COR-L47 (cell line): ENCODE measurements at regions not wholly inside any gene's neighbourhood (a gene's known extent, or its start where the extent isn't known, plus 50 kb on each side); places are given as distances from the start of the nearest gene placed in this dataset.
A peak's percentile ranks its signal among the peaks of the same experiment; 100 is the strongest.
"Not testable (repeated sequence)": the region's sequence is repeated elsewhere in the genome, so short reads cannot be mapped to it uniquely, and the experiment has no call there.

ENCODE experiments used
- DNase-seq: peaks from one replicate; lab custom pipeline; 2025; lab: John Stamatoyannopoulos, UW

DNA sequence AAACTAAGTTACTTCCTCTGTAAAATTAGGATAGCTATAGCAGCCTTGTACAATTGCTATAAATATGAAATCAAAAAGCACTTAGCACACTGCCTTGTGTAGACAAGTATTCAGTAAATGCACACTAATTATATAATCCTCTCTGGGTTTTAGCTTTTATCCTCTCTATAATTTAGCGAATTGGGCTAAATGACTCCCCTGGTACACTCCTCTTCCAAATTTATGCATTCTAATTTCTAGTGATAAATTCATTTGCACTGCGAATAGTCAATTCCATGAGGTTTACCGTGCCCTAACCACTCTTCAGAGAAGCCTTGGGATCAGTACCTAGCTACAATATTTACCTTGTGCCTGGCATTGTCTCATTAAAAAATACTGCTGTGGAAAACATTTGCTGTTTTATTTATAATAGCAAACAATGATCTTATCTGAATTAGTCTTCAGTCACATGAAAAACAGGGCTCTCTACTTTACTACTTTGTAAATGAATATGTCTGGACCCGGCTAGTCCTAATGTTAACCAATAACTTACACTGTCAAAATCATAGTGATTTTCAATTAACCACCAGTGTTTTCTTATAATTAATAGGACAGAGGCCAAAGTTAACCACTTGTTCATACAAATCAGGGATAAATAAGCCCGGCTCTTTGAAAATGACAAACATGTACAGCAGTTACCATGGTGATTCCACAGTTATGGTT, 577.9 kb downstream of the IPMK start:
- no peak for DNase-seq

DNA sequence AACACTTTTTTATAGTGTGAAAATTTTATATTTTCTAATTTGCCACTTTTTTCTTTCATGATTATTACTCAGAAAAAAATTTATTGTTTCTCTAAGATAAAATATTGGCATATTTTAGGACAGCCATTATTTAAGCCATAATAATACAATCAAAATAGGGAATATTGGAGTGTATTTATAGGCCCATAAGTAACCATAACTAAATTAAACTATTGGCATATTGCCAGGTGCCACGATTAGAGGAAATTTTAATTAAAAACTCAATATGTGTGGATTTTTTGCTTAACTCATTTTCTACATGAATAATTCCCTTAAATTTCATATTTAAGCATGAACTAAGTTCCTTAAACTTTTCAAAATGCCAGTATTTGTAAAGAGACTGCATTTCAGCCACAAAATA, 587.8 kb downstream of the IPMK start:
- no peak for DNase-seq

DNA sequence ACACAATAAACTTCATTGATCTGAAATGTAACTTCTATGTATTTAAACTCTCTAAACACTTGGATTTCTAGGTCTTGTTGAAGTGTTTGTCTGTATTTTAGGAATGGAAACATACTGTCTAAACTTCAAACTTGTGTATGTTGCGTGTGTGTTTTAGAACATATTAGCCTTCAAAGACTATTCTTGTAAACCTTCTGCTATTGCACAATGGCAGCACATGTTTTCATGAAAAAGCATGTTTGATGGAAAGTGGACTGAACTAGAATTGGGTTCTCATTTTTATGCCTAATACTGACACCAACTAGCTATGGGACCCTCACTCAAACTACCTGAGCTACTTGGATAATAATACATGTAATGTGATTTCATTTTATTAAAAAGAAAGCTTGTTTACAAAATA, 592.6 kb downstream of the IPMK start:
- DNase-seq: no peak

DNA sequence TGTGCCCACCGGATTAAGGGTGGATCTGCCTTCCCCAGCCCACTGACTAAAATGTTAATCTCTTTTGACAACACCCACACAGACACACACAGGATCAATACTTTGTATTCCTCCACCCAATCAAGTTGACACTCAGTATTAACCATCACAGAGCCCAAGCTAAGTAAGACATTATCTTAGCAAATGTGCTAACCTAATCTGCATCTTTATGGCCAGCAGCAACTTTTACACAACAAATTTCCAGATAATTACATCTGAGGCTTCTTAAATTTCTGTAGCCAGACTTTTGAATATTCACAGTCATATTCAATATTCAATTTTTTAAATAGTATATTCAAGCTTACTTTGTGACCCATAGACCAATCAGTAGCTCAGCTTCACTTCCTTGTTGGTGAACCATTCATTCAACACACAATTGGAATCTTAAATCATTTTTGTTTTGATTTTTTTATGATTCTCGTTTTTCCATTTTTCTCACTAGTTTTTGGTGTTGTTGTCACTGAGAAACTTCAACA, 594.2 kb downstream of the IPMK start:
- DNase-seq: no peak

DNA sequence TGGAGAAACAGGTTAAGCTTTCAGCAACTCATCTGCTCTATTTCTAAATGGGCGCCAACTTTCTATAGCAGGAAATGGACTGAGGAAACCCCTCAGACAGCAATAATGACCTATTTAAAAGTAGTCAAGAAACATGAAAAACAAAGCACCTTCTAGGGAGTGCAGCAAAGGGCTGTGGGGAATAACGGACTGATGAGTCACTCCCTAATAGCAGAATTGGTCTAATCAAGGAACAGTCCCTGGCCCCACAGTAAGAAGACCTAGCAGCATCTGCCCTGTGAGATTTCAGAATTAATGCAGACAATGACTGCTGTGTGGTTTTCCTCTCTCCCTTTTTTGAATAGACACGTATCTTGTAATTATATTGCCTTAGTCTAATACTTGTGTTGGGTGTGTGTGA, 602.9 kb downstream of the IPMK start:
- DNase-seq: no peak

DNA sequence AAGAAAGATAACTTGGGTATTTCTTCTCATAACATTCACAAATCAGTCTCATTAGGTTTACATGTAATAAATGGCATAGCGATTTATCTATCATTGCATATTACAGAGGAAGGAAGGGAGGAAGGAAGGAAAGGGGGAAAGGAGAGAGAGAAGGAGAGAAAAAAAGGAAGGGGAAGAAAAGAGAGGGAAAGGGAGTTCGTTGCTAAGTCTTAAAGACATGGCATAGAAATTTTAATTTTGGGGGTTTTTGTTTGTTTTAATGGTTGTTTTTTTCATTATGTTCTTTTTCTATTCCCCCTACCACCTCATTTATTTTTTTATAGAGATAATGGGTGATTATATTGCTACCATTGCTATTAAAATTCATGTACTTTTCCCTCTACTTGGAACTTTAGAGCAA, 604.3 kb downstream of the IPMK start:
- no peak for DNase-seq

DNA sequence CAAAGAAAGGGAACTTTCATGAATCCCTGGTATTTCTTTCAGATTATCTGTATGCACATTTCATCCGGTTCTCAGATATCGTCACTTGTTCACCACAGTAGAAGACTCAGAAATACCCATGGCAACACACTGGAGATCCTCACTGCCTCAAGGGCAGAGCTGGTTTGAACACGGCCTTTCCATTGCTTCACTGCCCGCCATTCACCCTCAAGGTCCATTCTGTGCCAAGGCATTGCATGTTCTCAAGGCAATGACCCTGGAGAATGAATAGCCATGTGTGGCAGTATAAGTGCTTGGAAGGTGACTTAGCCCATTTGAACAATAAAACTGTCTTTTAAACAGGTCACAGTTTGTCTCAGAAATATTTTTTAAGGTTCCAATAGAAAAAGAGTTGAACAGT, 606.5 kb downstream of the IPMK start:
- no peak for DNase-seq

DNA sequence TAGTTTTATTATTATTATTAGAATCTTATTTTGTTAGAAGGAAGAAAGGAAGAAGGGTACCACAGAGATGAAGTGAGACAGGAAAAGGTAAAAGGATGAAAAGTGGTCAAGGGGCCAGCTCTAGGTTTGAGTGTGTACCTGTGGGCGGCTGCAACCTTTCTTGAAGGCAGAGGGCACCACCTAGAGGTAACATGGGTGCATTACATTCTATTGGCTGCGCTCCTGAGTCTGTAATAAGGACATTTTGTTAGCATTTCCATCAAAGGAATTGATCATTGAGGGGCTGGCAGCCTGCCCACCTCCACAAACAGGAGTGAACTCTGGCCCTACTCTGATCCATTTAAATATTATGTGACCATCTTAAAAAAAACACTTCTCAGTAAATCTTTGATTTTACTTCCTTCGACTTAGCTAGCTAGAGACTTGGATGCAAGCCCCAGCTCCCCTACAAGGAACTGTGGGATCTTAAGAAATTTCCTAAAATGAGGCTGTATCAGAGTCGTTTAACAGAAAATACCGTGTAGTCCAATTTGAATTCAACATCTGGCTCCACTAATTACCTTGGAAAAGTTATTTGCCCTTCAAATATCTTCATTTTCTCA, 610.4 kb downstream of the IPMK start:
- DNase-seq: peak; percentile 52

DNA sequence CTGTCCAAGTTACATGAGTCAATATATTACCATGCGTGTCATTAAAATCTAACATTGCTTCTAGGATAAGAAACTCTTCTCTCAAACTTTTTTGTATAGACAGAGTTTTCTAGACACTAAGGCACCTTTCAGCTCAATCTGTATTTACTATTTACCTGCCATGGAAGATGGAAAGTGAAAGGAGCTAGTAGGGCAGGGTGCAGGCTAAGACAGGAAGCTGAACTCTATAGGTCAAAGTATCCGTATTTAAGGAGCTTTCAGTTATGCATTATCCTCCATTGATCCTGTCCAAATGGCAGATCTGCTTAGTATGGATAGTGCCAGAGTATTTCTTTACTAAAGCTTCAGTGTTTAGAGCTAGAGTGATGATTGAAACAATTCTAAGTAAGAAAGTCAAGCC, 612.8 kb downstream of the IPMK start:
- no peak for DNase-seq

DNA sequence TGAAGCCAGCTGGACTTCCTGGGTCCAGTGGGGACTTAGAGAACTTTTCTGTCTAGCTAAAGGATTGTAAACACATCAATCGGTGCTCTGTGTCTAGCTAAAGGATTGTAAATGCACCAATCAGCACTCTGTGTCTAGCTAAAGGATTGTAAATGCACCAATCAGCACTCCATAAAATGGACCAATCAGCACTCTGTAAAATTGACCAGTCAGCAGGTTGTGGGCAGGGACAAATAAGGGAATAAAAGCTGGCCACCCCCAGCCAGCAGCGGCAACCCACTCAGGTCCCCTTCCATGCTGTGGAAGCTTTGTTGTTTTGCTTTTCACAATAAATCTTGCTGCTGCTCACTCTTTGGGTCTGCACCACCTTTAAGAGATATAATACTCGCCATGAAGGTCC, 622.6 kb downstream of the IPMK start:
- DNase-seq: not testable (repeated sequence)

DNA sequence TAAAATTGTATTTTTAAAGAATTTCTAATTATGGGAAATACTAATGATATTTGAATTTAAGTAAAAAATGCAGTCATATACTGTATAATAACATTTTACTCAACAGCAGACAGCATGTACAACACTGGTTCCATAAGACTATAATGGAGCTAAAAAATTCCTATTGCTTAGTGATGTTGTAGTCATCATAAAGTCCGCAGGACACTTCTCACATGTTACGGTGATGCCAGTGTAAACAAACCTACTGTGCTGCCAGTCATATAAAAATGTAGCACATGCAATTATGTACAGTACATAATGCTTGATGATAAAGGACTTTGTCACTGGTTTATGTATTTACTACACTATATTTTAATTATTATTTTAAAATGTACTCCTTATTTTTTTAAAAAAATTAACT, 629.3 kb downstream of the IPMK start:
- peak; percentile 7 for DNase-seq

DNA sequence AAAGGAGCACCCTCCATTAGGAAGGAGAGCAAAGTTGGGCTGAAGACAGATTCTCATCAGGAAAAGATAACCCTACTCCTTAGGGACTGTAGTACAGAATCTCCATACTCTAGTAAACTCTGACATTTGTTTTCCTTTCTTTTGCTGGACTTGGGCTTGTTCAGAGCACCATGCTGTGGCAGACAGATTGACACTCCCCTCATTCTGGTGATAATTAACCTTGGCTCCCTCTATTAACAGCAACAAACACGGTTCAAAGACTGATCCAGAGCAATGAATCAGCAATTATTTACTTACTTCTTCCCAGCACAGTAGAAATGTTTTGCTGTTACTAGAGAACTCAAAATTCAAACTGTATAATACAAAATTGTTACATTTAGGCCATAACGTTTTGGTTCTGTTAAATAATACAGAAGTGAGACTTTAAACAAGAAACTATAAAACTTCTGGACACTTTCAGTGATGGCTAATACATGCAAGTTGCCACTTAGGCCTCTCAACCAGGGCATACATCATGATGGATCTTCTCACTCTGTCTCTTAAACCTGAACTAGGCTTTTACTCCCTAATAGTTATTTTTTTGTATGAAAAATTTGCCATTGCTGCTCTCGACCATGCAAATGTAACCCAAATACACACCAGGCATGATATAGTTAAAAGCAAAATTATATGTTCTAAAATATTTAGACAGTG, 639.0 kb downstream of the IPMK start:
- peak; percentile 44 for DNase-seq

DNA sequence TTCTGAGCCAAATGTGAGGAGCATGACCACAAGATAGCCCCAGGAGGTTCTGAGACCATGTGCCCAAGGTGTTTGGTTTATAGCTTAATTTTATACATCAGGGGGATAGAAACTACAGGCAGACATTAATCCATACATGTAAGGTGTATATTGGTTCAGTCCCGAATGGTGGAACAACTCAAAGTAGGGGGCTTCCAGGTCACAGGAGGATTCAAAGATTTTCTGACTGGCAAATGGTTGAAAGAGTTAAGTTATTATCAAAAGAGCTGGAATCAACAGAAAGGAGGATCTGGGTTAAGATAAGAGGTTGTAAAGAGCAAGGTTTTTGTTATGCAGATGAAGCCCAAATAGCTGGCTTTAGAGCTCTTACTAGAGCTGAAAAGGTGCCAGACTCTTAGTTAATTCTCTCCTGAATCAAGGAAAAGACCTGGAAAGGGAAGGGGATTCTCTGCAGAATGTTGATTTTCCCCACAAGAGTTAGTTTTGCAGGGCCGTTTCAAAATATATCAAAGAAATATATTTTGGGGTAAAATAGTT, 640.0 kb downstream of the IPMK start:
- no peak for DNase-seq

DNA sequence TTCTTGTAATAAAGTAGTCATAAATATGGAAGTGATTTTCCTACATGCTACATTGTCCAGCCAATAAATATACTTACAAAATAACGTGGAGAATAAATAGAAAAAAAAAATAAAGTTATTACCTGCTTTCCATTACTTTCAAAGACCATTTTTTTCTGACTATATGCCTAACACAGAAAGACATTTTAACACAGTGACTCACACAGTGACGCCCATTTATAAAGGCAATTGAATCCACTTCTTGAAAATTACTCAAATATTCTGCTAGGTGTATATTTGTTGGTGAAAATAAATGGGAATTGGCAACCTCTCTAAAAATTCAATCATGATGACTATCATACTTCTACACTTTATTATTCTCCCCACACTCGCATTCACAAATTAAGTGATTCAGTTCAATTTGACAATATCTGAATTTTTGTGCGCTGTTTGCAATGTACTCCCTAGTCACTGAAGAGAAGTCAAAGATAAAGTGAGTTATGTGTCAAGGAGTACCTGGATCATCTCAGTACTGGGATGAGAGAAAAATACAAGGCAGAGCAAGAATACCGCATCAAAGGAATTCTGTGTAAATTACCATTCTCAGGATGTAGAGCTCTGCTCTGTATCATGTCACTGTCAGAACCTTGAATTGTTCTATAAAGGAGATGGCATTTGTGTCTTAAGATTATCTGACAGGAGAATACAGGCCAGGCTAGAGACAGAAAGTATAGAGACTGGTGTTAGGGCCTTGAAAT, 642.7 kb downstream of the IPMK start:
- DNase-seq: no peak

DNA sequence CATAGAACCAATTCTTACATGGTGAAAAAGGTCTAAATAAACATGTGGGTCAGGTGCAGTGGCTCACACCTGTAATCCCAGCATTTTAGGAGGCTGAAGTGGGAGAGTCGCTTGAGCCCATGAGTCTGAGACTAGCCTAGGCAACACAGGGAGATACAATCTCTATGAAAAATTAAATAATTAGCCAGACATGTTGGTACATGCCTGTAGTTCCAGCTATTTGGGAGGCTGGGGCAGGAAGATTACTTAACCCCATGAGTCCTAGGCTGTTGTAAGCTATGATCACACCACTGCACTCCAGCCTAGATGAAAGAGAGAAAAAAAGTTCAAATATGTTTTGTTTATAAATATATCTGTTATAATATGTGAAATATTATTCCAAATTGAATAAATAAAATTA, 643.6 kb downstream of the IPMK start:
- DNase-seq: no peak

DNA sequence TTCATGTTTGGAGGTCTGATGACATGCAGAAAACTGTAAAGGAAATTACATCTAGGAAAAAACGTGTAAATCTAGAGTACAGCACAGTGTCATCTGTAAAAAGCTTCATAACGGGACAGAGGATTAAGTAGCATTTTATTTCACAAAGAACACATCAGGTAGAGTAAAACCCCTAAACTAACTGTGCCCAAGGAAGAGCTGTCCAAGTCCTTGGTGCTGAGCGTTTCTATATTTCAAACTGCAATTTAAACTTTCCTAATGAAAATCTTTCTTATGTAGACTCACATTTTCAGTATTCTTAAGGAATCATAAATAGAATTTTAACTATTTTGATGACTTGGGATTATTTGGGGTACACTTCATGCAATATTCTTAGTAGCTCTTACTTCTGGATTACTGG, 646.2 kb downstream of the IPMK start:
- DNase-seq: no peak

DNA sequence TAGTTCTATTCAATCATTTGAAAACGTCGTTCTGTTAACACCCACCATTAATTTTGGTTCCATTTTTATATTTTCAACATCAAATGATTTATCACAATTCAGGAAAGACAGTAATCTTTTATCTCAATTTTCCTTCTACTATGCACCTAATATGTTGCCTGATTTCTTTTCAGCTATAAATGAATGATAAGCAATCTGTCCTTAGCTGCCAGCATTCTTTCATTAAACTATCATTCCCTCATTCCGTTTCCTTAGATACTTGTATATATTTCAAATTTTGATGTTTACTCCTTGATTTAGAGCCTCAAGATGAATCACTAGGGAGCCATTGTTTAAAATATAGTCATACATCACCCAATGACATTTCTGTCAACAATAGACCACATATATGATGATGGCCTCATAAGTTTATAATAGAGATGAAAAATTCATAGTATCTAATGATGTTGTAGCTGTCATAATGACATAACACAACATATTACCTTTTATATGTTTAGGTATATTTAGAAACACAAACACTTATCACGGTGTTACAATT, 661.7 kb downstream of the IPMK start:
- DNase-seq: no peak

DNA sequence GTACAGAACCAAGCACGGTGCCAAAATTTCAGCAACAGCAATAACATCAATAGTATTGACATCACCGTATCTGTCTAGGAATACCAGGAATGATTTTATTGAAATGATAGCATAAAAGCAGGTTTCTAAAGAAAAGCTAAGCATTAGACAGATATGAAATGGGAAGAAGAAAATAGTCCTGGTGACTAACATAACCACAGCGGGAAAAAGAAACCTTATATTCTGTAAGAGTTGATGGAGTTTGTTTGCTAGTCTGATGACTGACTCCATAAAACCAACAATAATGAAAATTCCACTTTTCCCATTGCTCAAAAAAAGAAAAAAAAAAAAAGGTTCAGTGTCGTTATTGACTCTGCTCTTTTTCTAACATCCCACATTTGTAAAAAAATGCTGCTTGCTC, 668.3 kb downstream of the IPMK start:
- no peak for DNase-seq

DNA sequence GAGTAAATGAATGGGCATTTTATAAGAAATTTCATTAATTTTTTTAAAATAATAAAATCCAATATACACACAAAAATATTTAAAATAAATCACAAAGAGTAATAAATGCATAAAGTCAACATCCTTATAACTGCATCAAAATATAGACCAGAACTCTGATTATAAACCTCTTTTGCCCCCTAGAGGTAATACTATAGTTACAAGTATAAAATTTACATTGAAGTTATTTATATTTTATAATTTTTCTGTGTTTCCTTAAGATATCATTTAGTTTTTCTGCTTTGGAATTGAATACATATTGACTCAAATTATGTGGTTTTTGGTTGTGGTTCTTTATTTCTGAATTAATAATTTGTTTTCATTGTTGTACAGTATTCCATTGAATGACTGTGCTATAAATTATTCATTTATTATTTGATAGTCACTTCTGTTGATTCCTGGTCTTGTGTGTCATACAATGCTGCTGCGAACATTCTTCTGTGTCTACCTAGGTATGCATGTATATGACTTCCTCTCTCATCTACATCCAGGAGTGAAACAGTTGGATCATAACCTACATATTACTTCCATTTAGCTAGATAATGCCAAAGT, 673.6 kb downstream of the IPMK start:
- DNase-seq: no peak

DNA sequence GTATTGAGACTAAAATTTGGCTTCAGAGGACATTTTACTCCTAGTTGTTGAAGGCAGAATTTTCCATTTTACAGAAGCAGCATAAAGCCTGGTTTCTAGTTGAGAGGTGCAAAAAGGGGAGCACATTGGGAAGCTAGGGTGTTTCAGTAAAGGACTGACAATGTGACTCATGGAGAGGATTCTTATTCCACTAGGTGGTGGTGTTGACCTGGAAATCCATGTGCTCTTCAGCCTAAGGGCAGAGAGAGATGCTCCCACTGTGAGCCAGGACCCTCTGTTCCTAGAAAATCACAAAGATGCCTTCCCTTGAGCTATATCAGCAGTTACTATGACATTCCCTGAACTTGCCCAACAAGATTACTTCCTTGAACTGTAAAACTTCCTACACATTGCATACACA, 687.8 kb downstream of the IPMK start:
- peak; percentile 21 for DNase-seq

DNA sequence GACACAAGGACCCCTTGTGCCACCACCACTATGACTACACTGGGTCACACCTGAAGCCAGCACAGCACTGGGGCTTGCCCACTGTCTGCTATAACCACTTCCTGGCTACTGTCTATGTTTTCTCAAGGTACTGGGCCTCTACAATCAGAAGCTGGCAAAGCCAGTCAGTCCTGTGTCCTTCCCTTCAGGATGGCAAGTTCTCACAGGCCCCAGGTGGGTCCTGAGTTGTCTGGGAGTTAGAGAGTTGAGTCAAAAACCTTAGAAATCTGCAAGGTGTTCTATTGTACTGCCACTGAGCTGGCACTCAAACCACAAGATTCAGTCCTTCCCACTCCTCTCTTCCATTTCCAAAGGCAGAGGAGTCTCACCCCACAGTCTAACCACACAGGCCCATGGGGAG, 705.5 kb downstream of the IPMK start:
- no peak for DNase-seq

DNA sequence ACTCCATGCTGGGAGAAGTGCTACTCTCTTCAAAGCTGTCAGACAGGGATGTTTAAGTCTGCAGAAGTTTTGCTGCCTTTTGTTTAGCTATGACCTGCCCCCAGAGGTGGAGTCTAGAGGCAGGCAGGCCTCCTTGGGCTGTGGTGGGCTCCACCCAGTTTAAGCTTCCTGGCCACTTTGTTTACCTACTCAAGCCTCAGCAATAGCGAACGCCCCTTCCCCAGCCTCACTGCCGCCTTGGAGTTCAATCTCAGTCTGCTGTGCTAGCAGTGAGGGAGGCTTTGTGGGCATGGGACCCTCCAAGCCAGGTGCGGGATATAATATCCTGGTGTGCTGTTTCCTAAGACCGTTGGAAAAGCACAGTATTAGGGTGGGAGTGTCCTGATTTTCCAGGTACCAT, 715.9 kb downstream of the IPMK start:
- DNase-seq: not testable (repeated sequence)
